Activated CD4-positive, alpha-beta T cell treated with anti-CD3 and anti-CD28 coated beads for 48 hours (primary cell): ENCODE measurements at regions not wholly inside any gene's neighbourhood (a gene's known extent, or its start where the extent isn't known, plus 50 kb on each side); places are given as distances from the start of the nearest gene placed in this dataset.
A peak's percentile ranks its signal among the peaks of the same experiment; 100 is the strongest.
"Not testable (repeated sequence)": the region's sequence is repeated elsewhere in the genome, so short reads cannot be mapped to it uniquely, and the experiment has no call there.

ENCODE experiments used
- DNase-seq: peaks from one replicate; pipeline ENCODE4 v3.0.0-alpha.2; 2020

GRCh38 chr14:71758229-71758951 is 173.8 kb upstream of the RGS6 start:
- no peak for DNase-seq

GRCh38 chr14:71762575-71762974 is 169.7 kb upstream of the RGS6 start:
- DNase-seq = no peak

GRCh38 chr14:71764701-71765382 is 167.4 kb upstream of the RGS6 start:
- no peak for DNase-seq

GRCh38 chr14:71765505-71765904 is 166.7 kb upstream of the RGS6 start:
- DNase-seq = no peak

GRCh38 chr14:71770431-71770830 is 161.8 kb upstream of the RGS6 start:
- no peak for DNase-seq

GRCh38 chr14:71771421-71771820 is 160.8 kb upstream of the RGS6 start:
- DNase-seq = not testable (repeated sequence)

- DNase-seq = not testable (repeated sequence)
Measured at GRCh38 chr14:71771996-71772395, 160.2 kb upstream of the RGS6 start.

GRCh38 chr14:71773898-71774481 is 158.2 kb upstream of the RGS6 start:
- no peak for DNase-seq

GRCh38 chr14:71776471-71777360 is 155.5 kb upstream of the RGS6 start:
- DNase-seq = peak; percentile 11

- DNase-seq = no peak
Measured at GRCh38 chr14:71780075-71780474, 152.2 kb upstream of the RGS6 start.

- no peak for DNase-seq
Measured at GRCh38 chr14:71780822-71781221, 151.4 kb upstream of the RGS6 start.

GRCh38 chr14:71783088-71783487 is 149.1 kb upstream of the RGS6 start:
- DNase-seq = no peak

- DNase-seq = no peak
Measured at GRCh38 chr14:71783786-71784185, 148.4 kb upstream of the RGS6 start.

GRCh38 chr14:71789005-71789404 is 143.2 kb upstream of the RGS6 start:
- DNase-seq = no peak

- no peak for DNase-seq
Measured at GRCh38 chr14:71799841-71800240, 132.4 kb upstream of the RGS6 start.

GRCh38 chr14:71800878-71801277 is 131.4 kb upstream of the RGS6 start:
- DNase-seq = no peak

- no peak for DNase-seq
Measured at GRCh38 chr14:71803539-71804260, 128.5 kb upstream of the RGS6 start.

GRCh38 chr14:71804992-71805391 is 127.2 kb upstream of the RGS6 start:
- no peak for DNase-seq

GRCh38 chr14:71807049-71807448 is 125.2 kb upstream of the RGS6 start:
- not testable (repeated sequence) for DNase-seq

- not testable (repeated sequence) for DNase-seq
Measured at GRCh38 chr14:71810800-71811199, 121.4 kb upstream of the RGS6 start.

- DNase-seq = no peak
Measured at GRCh38 chr14:71812693-71813092, 119.5 kb upstream of the RGS6 start.

GRCh38 chr14:71815110-71815509 is 117.1 kb upstream of the RGS6 start:
- no peak for DNase-seq
